Stimulated activated CD4-positive, alpha-beta T cell treated with anti-CD3 and anti-CD28 coated beads, Interleukin-2, amount 100 ng/mL, for 24 hours (primary cell): ENCODE measurements at regions not wholly inside any gene's neighbourhood (a gene's known extent, or its start where the extent isn't known, plus 50 kb on each side); places are given as distances from the start of the nearest gene placed in this dataset.

Experiments
- DNase-seq, 2 donors: peaks; one replicate each; pipeline ENCODE4 v3.0.0-alpha.2; 2020

DNA sequence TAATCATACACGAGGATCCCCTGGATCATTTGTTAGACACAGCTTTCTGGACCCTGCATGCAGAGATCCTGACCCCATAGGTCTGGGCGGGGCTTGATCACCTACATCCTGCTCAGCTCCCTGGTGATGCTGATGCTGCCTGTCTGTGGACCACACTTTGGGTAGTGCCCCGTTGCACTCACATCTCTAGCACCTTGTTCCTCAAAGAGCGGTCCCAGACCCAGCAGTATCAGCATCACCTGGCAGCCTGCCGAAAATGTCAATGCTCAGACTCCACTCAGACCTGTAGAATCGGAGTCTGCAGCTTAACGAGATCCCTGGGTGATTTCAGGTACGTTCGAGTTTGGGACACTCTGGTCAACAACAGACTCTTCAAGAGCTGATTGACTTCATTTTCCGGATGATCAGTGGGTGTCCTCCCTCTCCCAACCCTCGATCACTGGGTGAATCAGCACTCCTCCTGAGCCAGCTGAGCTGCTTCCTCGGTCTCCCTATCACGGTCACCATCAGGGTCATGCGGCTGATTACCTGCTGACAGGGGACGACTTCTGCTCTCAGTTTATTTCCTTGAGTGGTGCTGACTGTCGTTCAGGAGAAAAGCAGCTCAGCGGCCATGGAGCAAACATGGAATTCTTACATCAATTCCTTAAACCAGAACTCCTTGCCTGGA lies 150.6 kb upstream of the RAB12 start:
- DNase-seq = no peak

DNA sequence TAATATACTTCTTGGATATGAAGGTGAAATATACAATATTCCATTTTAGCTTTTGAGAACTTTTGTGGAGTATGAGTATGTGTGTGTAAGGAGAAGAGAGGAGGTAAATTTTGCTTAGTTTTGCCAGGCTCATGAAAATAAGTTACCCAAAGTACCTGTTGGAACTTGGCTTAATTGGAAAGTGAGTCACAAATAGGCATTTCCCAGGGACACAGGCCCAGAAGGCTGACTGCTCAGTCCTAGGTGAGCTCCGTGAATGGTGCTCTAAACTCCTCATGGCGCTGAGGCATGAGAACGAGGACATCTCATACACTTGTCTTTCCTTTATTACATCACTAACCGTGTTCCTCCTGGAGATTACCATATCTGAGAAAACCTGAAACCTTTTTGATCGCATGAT lies 148.5 kb upstream of the RAB12 start:
- DNase-seq = no peak

DNA sequence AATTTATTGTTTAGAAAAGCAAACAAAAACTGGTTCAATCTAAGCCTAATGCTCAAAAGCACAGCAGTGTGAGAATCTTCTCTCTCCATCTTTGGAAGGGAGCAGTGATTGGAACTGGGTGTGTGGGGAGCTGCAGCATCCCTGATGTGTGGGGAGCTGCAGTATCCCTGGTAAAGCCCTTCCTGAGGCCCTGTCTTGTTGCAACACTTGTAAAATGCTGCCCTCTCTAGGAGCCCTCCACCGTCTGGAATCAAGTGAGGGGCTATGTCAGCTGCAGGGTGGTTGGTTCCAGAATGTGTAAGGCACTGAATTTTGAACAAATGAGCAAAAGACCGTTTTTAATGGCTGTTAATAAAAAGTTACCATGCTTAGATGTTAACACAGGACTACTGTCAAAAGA lies 147.7 kb upstream of the RAB12 start:
- no peak for DNase-seq

DNA sequence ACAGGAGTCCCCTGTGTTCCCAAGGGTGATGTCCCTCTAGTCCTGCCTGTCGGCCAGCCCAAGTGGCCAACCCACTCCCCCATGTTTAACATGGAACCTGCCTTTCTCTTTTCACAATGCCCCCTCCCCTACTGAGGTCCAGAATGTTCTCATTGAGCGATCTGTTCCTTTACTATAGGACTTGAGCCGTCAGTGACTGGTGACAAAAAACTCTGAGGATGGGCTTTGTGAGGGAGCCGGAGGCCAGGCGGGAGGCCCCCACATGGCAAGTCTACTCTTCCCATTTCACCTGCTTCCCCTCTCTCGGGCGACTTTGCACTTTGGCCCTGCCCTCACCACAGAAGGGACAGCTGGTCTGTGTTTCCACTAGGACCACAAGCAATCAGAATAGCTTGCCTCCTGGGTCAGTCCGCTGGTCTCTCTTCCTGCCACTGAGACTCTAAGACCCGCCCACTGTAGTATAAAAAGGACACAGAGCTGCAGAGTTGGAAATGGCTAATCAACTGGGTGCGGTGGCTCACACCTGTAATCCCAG lies 146.5 kb upstream of the RAB12 start:
- no peak for DNase-seq

GRCh38 chr18:8463791-8464190 lies 145.4 kb upstream of the RAB12 start:
- DNase-seq = no peak

DNA sequence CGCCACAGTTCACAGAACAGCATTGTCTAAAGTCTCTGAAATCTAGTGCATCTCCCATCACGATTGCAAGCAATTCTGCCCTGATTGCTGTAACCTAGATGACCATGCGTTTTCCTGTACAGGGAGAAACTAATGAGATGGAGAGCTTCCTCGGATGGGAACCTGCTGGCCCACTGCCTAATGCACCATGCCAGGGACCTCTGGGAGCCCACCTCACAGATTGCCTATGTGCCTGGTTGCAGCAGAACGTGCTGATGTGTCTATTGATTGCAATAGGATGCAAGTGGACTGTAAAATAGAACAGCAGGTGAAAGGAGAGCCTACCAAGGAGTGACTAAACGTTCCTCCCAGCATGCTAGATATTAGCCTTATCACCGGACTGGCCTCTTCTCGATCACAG lies 141.0 kb upstream of the RAB12 start:
- no peak for DNase-seq

- DNase-seq = no peak
Measured at GRCh38 chr18:8468921-8469335, 140.3 kb upstream of the RAB12 start.

- no peak for DNase-seq
Measured at GRCh38 chr18:8469544-8470130, 139.6 kb upstream of the RAB12 start.

DNA sequence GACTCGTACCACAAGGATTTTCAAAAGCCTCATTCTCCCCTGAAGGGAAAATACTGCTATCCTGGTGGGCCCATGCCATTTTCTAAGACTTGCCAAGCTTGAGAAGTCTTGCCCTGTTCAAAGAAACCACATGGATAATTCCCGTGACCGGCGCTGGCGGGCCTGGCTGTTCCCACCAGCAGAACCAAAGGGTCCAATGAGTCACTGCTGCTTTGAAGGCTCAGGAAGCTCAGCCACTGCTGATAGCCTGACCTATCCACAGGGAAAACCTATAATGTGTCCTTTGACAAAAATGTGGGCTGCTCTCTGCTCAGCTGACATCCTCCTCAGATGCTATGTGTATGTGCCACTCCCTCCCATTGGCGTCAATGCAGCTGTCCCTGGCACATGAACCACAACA lies 137.9 kb upstream of the RAB12 start:
- DNase-seq = no peak

DNA sequence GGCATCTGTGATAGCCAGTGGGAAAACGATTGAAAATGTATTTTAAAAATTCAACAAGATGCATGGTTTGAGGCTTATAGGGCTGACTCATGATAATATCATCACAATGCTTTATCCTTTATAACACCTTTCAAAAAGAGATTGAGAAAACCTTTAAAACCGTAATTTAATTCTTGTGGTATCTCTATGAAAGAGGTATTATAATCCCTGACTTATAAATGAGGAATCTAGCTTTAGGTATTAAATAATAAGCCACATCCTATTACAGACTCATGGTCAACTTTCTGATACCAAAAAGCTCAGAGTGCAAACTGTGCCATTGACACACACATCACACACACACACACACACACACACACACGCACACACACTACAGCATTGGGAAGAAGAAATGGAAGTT lies 134.6 kb upstream of the RAB12 start:
- DNase-seq = no peak

DNA sequence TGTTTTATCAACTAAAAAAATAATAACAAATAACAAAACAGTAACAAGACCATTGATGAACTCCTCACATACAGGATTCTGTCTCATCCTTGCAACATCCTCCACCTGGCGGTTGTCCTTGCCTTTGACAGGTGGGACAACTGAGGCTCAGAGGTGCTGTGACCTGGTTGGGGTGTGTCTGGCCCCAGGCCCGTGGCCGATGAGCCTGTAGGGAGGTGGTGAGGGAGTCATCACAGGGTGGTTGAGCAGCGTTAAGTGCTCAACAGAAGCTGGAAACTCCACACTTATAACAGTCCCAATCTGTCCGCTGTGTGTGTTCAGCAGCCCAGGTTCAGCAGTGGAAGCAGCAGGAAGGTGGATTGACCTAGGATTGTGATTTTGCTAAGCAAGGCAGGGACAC lies 131.6 kb upstream of the RAB12 start:
- no peak for DNase-seq

DNA sequence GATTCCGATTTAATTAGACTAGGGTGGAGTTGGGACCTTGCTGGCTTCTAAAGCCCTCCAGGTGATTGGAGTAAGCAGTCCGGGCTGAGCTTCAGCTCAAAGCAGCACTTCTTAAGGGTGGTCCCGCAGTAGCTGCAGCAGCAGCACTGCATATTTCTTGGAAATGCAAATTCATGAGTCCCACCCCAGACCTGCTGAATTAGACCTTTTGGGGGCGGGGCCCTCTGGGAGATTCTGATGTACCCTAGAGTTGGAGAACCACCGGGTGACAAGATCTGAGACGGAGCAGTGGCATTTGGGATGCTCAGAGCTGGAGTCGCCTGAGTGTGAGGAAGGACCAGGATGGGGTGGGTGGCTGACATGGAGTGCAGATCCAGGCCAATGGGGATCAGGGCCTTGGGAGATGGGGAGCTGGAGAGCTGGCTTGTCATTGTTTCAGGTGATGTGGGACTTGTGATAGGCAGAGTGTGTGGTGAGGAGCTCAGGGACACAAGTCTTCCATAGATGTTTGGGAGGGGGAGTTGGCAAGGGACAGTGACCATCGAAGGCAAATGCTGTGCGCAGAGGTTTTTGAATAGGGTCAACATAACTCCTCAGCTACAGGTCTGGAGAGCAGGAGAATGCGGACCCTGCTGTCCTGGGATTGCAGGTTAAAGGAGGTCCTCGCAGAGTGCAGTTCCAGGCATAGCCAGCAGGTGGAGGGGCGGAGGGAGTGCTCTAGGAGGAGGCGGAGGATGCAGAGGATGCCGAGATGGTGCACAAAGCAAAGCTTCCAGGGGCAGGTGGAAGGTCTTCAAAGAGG lies 130.9 kb upstream of the RAB12 start:
- peak; percentile 63 to 78 for DNase-seq

GRCh38 chr18:8478968-8479370 lies 130.3 kb upstream of the RAB12 start:
- no peak for DNase-seq

DNA sequence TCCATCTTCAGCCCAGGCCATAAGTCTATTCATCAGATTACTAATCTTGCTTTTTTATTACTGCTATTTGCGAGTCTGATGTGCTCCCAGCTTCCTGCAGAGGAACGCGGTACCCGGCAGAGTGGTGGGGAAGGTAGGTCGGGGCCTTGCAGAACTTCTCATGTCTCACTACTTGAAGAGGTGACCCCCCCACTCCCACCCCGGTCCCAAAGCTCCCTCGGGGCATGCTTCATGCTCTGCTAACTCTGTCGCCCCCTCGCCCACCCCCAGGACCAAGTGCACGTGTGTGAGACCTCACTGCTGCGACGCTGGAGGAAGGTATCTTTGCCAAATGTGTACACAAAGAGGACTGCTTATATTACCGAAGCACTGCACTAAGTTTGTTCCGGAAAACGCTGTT lies 129.4 kb upstream of the RAB12 start:
- DNase-seq = no peak

DNA sequence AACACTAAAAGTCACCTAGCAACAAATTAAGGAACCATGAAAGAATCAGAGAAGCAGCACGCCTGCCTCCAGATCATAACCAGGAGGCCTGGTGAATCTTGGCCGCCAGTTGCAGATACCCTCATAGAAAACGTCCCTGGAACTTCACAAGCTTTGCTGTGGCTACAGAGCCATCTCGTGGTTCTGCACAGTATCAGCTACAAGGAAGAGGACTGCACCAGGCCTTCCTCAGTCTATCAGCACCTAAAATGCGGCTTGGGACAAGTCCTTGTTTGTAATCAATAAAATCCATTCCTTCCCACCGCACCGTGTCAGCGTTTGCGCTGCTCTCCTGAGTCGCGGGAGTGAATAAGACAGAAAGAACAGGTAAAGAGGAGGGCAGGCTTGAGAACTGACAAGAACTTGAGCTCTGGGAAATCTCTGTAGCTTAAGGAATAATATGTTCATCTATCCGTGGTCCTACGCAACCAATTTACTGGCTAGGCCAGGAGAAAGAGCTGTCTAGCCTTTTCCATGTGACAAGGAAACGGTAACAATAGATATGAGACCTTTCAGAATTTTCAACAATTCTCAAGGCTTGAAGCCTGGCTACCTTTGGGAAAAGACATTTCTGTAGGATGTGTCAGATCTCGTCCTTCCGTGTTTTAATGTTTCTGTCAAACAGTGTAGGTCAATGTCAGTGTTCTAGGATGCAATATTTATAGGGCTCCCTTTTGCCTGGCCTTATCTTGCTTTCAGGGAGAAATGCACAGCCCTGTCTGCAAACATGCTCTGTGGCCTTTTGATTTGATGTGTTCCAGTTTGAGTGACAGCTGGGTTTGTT lies 128.5 kb upstream of the RAB12 start:
- DNase-seq = no peak

GRCh38 chr18:8484951-8485350 lies 124.3 kb upstream of the RAB12 start:
- no peak for DNase-seq

GRCh38 chr18:8489761-8490160 lies 119.5 kb upstream of the RAB12 start:
- DNase-seq = no peak

DNA sequence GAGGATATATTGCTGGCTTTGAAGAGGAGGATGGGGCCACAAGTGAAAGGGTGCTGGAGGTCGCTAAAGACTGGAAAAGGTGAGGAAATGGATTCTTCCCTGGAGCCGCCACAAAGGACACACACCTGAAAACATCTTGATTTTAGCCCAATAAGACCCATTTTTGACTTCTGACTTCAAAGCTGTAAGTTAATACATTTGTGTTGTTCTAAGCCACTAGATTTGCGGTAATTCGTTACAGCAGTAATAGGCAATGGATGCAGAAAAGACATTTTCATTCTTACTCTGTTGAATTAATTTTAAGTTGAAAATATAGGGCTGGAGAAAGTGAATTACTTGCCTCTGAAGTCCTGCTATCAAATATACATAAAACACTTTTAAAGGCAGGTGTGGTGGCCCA lies 117.7 kb upstream of the RAB12 start:
- DNase-seq = no peak

DNA sequence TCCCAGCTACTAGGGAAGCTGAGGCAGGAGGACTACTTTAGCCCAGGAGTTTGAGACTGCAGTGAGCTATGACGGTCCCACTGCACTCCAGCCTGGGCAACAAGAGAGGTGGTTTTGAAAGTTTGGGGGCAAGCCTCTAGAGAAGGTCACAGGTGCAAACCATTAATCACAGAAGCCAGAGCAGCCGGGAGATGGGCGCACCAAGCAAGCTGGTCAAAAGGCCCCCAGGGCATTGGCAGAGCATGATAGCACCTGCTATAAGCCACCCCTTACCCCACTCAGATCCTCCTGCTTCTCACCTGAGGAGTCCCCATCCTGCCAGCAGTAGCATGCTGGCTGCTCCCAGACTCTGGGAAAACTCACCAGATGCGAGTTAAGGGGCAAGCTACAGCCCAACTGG lies 116.1 kb upstream of the RAB12 start:
- no peak for DNase-seq

GRCh38 chr18:8496186-8496585 lies 113.1 kb upstream of the RAB12 start:
- no peak for DNase-seq

GRCh38 chr18:8498905-8499304 lies 110.3 kb upstream of the RAB12 start:
- DNase-seq = no peak

DNA sequence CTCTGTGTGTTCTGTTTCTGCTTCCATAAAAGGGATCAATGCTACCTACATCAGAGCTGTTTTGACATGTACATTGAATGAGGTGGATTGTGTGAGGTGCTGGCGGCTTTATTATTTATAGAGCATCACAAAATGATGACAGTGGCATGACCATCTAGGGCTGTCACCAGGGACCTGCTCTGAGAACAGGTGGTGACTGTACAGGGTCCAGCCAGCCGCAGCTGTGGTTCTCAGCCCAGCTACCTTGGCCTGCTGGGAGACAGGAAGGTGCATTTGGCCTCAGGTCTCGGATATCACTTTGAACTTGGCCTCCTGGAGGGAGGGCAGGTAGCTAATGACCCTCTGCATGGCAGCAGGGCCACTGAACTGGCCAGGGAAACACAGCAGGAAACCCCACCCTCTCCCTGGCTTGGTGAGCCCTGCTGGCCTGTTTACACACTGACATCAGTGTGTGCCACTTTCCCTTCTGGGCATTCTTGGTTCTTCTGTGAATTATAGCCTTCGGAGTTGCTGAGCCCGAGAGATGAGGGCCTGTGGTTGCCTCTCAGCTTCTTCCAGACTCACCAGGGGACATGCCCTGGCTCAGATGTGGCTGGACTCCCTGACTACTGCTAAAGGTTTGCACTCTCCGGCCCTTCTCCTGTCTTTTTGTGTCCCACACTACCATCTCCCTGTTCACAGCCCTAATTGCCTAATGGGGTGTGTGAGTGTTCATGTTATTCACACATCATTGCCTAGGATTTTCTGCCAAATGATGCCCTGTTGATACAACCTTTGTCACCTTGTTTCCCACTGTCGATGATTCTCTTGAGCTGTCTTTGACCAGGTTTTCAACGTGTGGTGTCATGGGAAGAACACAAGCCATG lies 109.2 kb upstream of the RAB12 start:
- DNase-seq = no peak
